Ovary (tissue), 3 donors: ENCODE measurements at regions not wholly inside any gene's neighbourhood (a gene's known extent, or its start where the extent isn't known, plus 50 kb on each side); places are given as distances from the start of the nearest gene placed in this dataset.

Source experiments
- CTCF ChIP-seq, 3 donors: fragments of 450-650 bp in 2 of 3; fragments of 200-600 bp in 1 of 3; IDR thresholded peaks; one replicate each; pipeline versions ENCODE4 v1.5.1 to v1.8.0; 2016 to 2022; ENCODE audit warnings: antibody characterized with exemption in 3 of 3, mild to moderate bottlenecking in 1 of 3
- EP300 ChIP-seq: sonication (generic); formaldehyde crosslinking; IDR thresholded peaks from one replicate; pipeline ENCODE4 v1.6.1; 2017; ENCODE audit warnings: antibody characterized with exemption
- POLR2A ChIP-seq: fragments of 450-650 bp; IDR thresholded peaks from one replicate; pipeline ENCODE4 v1.6.1; 2017; ENCODE audit warnings: antibody characterized with exemption, mild to moderate bottlenecking, moderate library complexity
- donor health status: DM: no; HTN: no; CAD: no.

DNA sequence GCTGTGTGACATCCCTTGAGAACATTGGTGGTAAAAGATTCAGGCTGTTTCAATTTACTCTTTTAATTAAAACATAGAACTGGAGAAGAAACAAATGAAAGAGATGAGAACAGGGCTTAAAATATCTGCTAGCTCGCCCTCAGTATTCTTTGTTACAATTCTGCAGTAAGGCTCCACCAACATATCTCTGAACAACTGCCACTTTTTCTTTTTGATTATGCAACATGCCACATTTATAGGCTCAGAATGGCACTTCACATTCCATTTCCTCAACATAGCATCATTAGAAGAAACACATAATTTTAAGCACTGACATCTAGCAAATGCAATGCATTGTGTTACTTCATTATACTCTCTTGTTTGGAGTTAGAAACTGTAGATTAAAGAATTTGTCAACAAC is 1315.2 kb downstream of the LRFN5 start:
- TF ChIP-seq CTCF (IDR thresholded peaks at IDR 0.05) (no peak), EP300 (no peak), POLR2A (no peak)
